Left renal pelvis (tissue), 4 donors: ENCODE measurements at regions not wholly inside any gene's neighbourhood (a gene's known extent, or its start where the extent isn't known, plus 50 kb on each side); places are given as distances from the start of the nearest gene placed in this dataset.
"Not testable (repeated sequence)": the region's sequence is repeated elsewhere in the genome, so short reads cannot be mapped to it uniquely, and the experiment has no call there.

Source experiments
- DNase-seq, 4 donors: peaks; one replicate each; pipeline ENCODE4 v3.0.0-alpha.2; 2013; ENCODE audit warnings: low read depth in 4 of 4, low spot score in 3 of 4

GRCh38 chr16:60200729-60201128, 1466.6 kb upstream of the GOT2 start:
- DNase-seq, result not testable (repeated sequence)

GRCh38 chr16:60200161-60200560, 1466.0 kb upstream of the GOT2 start:
- no peak for DNase-seq

GRCh38 chr16:60199150-60199549, 1465.0 kb upstream of the GOT2 start:
- no peak for DNase-seq

DNA sequence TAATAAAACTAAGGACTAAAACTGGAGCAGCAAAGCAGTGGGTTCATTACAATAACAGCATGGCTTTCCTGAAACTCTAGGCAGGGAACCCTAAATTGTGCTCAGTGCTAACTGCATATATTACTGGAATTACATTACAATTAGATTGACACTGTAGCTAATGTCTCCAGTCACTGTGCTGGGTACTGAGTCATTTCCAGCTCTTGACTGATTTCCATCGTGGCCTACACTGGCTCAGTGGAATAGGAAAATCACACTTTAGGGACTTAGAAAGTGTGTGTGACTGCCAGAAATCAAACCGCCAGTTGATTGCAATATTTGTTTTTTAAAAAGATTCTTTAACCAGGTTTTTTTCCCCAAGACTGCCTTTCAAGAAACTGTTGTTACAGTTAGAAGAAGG, 1447.4 kb upstream of the GOT2 start:
- no peak for DNase-seq

- no peak for DNase-seq
Observed at GRCh38 chr16:60180609-60181008, 1446.5 kb upstream of the GOT2 start.

DNA sequence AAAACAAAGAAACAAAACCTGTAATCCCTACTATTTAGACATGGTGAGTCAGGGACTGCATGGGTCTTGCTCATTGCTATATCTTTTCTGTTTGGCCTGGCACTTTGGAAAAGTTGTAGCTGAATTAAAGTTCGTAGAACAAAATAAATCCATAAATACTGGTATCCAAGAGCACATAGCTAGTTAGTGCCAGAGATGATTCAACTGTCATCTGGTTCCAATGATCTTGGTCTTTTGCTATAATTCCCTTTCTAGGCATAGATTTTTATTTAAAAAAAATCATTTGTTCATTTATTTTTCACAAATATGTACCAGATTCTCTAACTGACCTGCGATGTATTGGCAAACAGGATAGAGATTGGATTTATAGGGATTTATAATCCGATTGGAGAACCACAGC, 1436.1 kb upstream of the GOT2 start:
- no peak for DNase-seq

- no peak for DNase-seq
Observed at GRCh38 chr16:60166111-60166510, 1432.0 kb upstream of the GOT2 start.

- DNase-seq, result no peak
Observed at GRCh38 chr16:60151987-60152386, 1417.9 kb upstream of the GOT2 start.

- no peak for DNase-seq
Observed at GRCh38 chr16:60150907-60151306, 1416.8 kb upstream of the GOT2 start.

DNA sequence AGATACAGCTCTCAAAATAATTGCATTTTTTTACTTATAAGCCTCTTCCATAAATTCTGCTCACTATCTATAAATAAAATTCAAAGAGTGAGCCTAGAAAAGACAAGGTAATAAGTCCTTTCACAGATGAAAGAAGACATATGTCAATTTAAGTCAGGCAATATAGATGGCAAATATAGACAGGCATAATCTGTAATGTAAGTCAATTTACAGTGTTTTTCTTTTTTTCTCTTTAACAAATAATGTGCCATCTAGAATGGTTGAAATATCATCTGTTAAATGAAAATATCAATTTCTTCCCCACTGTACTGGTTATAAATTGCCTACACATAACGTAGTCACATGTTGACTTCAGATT, 1409.2 kb upstream of the GOT2 start:
- DNase-seq, result no peak

DNA sequence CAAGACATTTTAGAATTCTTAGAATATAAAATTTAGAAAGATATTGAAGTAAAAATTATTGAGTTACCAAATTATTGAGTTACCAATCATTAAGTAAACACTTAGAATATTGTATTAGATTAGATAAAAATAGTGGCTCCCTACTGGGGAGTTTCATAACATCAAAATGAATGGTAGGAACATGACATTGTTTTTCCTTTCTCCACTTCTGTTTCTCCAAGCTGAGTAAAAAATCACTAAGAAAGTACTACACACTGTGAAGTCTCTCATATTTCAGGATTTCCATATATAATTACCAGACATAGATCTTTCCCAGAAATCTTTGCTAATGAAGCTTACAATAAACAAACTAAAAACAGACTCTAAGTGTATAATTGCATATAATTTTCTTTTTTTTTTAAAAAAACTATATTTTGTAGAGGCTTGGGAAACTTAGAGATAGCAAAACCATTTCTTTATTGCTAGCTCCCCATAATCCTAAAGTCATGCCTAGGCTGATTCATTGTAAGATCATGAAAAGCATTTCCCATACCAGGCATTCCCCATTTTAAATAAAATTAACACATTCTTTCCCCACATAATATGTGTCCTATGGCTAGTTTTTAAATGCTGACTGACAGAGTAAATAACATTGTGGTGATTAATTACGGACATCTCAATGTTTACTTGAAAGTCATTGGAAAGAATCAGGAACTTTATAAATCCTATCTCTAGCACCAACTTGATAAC, 1408.7 kb upstream of the GOT2 start:
- DNase-seq, result no peak

DNA sequence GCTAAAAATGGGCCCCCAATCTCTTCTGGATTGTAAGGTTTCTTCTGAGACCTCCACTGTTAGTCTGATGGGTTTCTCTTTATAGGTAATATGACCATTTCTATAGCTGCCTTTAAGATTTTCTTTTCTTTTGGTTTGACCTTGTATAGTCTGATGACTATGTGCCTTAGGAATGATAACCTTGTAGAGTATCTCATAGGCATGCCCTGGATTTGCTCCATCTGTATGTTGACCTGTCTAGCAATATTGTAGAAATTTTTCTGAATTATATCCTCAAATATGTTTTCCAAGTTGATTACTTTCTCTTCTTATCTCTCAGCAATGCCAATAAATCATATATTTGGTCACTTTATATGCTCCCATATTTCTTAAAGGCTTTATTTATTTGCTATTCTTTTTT, 1403.8 kb upstream of the GOT2 start:
- no peak for DNase-seq

- no peak for DNase-seq
Observed at GRCh38 chr16:60127196-60127595, 1393.1 kb upstream of the GOT2 start.

- DNase-seq, result not testable (repeated sequence)
Observed at GRCh38 chr16:60126115-60126514, 1392.0 kb upstream of the GOT2 start.

- no peak for DNase-seq
Observed at GRCh38 chr16:60123392-60124023, 1389.4 kb upstream of the GOT2 start.

DNA sequence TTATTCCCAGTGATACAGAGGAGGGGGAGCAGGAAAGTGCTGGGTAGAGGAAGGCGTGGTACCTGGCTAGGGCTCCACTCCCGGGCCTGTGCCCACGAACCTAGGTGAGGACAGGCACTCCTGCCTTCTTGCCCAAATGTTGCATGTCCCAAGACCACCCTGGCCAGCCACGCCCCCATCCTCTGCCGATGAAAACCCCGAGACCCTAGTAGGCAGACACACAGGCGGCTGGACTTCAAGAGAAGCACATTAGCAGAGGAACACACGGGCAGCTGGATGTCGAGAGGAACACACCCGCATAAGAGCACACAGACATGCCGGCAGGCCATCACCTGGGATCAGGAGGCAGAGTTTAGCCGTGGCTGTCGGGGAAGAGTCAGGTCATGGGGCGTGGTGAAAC, 1386.5 kb upstream of the GOT2 start:
- no peak for DNase-seq

GRCh38 chr16:60110531-60110930, 1376.4 kb upstream of the GOT2 start:
- no peak for DNase-seq

GRCh38 chr16:60107871-60108270, 1373.8 kb upstream of the GOT2 start:
- DNase-seq, result no peak

DNA sequence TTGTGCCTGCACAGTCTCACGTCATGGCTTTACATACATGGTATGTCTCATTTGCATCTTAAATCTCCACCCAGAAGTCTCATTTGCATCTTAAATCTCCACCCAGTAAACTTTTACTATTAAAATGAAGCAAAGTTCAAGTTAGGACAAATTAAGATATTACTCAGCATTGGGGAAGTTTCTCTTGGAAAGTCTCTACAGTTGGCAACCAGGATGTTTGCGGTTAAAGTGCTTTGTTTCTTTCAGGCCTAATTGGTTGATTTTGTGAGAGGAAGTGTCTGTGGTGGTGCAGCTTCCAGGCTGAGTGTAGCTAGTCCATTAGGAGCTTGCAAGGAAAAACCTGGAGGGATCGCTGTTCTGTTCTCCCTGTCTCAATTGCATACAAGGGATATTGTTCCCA, 1373.3 kb upstream of the GOT2 start:
- no peak for DNase-seq

DNA sequence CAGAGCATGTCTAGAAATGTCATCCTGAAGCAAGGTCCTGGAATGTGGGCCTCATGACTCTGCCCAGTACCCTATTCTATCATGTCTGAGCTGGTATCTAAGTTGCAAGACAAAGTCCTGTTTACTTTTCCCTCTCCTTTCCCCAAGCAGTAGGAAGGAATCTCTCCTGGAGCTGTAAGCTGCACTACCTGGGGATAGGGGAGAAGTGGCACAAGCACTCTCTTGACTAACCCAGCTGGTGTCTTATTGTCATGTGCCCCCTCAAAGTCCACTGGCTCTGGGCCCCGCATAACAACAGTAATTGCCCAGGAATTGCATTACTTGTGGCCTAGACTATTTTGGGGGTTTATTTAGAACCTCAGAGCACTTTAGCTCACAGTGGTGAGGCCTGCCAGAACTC, 1366.3 kb upstream of the GOT2 start:
- no peak for DNase-seq

DNA sequence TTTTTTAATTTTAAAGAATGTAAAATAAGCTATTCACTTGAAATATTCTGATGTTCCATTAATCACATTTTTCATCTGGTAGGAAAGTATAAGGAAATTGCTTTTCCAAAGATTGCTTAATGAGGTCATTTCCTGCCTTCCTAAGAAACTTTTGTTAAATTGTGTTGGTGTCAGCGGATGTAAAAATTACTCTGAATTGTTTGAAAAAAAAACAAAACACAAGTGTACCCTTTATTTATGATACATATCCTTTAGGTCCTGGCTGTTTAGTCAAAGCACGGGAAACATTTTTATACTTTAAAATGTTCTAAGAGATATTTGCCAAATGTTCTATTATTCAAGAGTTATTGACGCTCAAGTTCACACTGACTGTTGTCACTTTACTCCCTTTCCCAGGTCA, 1357.4 kb upstream of the GOT2 start:
- DNase-seq, result peak in 1 of 4 donors; percentile 5

DNA sequence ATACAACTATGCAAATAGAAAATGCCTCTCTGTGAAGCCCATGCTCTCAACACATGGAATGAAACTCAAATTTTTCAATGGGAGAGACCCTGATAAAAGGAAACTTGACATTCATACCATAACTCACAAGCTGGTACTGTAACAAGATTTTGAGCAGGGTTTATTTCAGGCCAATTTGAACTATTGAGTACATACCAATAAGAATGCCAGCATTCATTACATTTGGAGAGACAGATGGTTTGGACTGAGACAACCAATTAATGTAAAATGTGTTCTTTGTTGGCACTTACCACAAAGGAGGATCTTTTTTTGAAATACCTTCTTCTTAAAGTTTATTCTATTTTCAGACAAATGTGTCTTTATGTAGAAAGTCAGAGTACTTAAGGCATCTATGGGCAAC, 1357.0 kb upstream of the GOT2 start:
- DNase-seq, result no peak

DNA sequence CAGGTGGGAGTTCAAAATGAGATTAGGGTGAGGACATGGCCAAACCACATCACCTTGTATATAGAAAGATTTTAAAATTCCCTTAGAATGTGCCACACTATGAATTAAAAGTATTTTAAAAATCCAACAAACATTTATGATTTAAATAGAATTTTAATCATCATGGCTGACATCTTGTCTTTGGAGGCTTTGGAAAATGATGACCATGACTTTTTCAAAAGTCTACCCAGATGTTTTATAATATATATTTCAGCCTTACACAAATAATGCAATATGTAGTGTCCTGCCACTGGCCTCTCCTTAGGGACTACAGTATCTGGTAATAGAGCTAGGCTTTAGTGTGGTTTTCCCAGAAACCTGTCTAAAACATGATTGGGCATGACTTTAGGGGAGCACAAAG, 1353.4 kb upstream of the GOT2 start:
- no peak for DNase-seq
